GM19452 (cell line): ENCODE measurements at regions not wholly inside any gene's neighbourhood (a gene's known extent, or its start where the extent isn't known, plus 50 kb on each side); places are given as distances from the start of the nearest gene placed in this dataset.

Experiments used
- ATAC-seq: cut with Tn5 transposase; IDR thresholded peaks from one replicate; pipeline ENCODE4 v1.9.1; 2021; ENCODE audit not compliant: unreplicated experiment

GRCh38 chrX:46447384-46447783, 97.8 kb downstream of the ZNF674 start:
- ATAC-seq: no peak

DNA sequence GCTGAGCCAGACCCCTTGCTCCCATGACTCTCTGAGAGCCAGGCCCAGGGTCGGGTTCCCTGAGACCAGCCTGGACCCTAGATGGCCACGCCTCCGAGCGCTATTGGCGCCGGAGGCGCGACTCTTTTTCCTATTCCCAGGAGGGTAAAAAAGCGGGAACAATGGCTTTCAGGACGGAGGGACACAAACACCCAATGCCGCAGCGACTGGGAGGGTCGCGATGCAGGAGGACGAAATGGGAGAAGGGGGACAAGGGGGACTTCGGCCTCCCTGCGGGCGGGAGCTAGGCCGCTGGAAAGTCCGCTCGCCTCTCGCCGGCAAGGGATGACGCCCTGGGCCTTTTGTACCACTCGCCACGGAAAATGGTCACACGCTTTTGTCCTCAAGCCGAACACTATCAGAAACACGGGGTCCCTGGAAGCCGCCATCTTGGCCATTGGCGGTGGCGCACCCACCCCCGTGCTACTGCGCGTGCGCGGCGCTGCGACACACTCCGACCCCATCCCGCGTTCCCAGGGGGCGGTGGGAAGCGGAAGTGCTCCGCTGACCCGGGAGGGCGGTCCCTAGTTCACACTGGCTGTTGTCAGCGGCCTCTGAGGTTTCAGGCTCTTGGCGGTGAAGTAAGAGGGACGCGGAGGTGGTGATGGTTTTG, 98.4 kb downstream of the ZNF674 start:
- ATAC-seq: peak; percentile 97

GRCh38 chrX:46444011-46444410, 101.2 kb downstream of the ZNF674 start:
- no peak for ATAC-seq

GRCh38 chrX:46436744-46437143, 108.5 kb downstream of the ZNF674 start:
- no peak for ATAC-seq

- no peak for ATAC-seq
Observed at GRCh38 chrX:46433892-46434291, 111.3 kb downstream of the ZNF674 start.

DNA sequence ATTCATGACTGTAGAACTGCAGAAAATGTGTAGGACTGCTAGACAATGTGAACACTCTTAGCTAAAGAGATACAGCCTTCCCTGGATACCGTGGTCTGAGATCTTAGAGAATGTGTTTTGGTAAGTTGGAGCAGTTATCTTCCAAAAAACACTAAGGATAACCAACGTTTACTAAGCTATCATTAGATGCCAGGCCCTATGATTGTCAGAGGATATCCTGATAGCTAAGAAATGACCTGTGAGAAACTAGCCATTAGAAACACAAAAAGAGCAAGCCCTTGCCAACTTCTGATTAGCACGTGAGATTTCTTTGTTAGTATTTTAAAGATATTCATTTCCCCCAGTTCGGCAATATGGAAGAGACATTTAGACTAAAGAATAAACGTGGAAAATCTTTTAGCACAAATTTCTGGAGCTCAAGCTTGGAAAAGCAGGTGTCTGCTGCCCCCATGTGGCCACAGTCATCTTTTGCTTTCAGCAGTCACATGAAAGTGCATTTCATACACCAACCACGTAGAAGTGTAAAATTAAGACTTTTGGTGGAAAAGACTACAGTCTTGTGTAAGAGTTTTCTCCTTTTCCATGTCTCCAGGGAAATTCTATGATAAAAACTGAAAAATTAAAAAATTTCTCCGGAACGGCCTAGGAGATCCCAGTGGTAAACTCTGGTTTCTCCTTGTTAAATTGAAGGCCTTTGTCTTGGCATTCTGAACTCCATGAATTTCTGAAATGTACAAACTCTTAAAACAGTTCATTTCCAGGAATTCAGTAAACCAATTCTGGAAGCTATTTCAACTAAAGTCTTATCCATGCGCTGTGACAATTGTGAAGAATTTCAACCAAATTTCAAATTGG, 136.4 kb downstream of the ZNF674 start:
- no peak for ATAC-seq

DNA sequence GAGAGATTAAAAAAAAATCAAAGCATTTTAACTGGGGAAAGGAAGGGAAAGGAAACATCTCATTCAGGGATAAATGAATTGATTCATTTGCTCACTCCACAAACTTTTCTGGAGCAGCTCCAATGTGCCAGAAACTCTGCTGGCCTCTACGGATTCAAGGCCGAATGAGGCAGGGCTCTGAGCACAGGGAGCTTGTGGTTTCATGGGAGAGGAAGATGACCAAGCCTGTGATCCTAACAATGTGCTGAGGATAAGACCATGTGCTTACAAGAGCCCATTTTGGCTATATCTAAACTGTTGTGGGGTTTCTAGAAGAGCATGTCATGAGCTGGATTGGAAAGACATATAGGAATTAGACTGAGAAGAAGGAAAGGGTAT, 137.5 kb downstream of the ZNF674 start:
- ATAC-seq: no peak

- no peak for ATAC-seq
Observed at GRCh38 chrX:46407036-46407752, 138.0 kb downstream of the ZNF674 start.

DNA sequence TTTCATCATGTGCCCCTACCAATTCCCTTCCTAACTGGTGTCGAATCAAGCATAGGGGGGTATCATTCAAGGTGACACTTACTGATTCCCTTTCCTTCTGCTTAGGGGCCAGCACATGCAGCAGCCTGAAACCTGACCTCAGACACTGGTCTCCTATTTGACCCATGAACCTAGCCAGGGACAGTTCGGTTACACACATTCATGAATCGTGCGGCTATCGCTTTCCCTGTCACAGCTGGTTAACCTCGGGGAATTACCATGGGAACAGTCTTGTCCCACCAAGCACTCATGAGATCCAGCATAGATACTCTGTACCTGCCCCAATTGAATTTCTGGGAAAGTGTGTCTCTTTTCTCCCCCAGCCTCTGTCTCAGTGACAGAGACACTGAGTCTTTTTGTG, 140.4 kb downstream of the ZNF674 start:
- no peak for ATAC-seq

GRCh38 chrX:46400530-46401443, 144.4 kb downstream of the ZNF674 start:
- ATAC-seq: no peak

DNA sequence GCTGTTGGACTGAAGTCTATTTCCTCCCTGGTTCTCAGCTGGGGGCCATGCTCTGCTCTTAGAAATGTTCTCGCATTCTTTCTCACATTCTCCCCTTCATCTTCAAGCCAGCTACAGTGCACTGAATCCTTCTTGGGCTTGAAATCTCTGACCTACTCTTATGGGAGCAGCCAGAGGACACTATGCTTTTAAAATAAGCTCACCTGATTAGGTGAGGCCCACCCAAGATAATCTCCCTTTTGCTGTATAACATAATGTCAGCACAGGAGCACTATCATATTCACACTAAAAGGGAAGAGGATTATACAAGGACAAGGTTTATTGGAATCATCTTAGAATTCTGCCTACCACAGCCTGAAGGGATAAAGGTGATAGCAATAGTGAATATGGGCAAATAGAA, 146.3 kb downstream of the ZNF674 start:
- no peak for ATAC-seq

DNA sequence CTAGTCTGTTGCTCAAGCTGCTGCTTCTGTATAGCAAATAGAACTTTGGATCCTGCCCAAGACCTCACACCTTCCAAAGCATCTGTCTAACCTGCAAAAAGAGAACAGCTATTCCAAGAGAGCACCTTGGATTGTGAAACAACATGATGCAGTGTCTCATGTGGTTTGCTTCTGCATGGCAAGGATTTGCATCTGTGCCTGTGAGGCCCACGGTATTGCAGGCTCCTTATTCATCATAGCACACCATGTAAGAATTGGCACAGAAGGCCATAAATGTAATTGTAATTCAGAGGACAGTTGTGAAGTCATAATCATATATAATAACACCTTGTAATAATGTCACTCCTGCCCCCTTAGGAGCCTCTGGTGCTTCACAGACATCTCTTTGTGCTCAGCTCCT, 147.1 kb downstream of the ZNF674 start:
- no peak for ATAC-seq

DNA sequence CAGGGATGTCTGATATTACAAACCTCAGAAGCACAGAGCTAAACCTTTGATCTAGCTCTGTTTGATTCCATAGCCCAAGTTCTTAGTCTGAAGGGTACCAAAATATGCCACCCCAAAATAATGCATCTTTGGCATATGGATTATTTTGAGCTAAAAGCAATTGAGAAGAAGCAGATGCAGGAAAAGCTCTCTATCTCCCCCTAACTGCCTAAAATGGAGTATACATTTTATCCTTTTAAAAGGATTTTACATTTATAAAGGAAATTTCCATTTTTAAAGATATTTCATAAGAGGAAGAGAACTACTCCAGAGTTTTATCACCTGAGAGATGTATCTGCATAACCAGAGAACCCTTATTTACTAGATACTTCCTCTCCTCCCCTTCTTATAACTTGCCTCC, 158.7 kb downstream of the ZNF674 start:
- ATAC-seq: no peak

DNA sequence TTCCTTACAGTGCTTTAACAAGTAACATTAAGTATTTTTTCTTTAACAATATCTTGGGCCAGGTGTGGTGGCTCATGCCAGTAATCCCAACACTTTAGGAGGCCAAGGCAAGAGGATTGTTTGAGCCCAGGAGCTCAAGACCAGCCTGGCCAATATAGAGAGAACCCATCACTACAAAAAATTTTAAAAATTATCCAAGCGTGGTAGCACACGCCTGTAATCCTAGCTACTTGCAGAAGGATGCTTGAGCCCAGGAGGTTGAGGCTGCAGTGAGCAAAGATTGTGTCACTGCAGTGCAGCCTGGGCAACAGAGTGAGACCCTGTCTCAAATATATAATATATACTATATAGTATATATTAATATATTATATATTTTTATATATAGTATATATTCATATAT, 162.2 kb downstream of the ZNF674 start:
- ATAC-seq: no peak

DNA sequence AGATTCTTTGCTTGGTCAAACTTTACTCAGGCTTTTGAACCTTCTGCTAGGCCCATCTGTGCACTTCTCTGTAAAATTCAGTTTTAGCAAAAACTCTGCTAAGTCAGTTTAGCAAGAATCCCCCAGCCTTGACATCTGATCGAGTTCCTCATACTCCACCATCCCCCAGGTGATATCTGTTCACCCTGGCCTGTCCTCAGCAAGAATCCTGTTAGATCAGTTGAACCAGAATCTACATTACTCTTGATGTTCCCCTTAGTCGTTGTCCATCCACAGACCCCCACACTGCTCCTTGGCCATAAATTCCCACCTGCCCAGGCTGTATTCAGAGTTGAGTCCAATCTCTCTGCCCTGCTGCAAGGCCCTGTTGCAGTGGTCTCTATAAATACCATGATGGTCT, 162.6 kb downstream of the ZNF674 start:
- ATAC-seq: no peak

DNA sequence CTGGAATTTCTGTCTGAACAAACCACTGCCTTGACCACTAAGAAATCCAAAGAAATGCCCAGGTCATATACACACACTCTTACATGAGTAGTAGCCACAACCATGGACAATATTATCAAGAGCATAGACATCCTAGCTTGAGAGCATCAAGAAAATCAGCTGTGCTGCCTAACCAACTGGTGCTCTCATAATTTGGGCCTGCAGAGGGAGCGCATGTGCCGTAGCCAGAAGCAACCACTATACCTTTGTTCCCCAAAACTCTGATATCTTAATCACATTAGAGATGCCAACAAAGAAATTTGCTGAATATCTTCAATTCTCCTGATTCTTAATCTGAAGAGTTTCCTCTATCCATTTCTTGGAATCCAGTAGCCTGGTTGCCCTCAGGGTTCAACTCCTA, 163.6 kb downstream of the ZNF674 start:
- no peak for ATAC-seq

- no peak for ATAC-seq
Observed at GRCh38 chrX:46380148-46380752, 165.0 kb downstream of the ZNF674 start.

DNA sequence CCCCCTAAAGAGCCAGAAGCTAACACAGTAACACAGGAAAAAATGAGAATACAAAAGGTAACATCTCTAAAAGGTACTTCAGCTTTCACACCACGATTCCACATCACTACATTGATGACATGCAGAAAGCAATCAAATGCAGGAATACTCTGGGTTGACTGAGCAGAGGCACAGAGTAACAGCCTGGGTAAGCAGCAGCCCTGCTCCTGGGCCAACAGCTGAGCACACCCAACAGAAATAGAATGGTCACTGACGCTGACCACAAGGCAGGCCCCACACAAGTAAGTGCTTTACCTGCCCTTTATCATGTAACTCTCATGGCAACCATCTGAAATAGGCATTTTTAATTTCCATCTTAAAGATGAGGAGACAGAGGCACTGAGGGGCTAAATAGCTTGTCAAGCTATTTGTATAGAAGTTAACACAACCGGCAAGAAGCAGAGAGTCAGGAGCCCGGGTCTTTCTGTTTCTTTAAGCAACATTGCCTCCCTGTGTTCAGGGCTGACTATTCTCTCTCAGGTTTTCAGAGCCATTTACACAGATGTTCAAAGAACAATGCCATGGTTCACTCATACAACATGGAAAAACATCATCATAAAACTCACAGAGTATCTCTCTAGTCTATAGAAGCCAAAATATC, 168.9 kb downstream of the ZNF674 start:
- no peak for ATAC-seq

DNA sequence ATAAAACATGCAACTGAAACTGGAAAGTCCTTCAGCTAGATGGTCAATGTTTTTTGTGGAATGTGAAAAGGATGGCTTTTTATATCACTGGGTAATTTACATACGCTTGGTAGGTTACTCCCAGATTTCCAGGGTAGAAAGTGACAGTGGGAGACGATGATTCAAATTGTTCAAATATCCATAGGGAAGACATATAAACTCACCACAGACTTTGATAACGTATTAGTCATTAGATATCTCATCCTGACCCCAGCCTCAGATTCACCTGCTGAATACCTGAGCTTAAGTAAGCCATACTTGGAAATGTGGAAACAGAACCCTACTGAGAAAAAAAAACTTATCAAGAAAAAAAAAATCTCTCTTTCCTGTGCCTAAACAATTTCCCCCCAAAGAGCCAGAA, 169.4 kb downstream of the ZNF674 start:
- no peak for ATAC-seq

DNA sequence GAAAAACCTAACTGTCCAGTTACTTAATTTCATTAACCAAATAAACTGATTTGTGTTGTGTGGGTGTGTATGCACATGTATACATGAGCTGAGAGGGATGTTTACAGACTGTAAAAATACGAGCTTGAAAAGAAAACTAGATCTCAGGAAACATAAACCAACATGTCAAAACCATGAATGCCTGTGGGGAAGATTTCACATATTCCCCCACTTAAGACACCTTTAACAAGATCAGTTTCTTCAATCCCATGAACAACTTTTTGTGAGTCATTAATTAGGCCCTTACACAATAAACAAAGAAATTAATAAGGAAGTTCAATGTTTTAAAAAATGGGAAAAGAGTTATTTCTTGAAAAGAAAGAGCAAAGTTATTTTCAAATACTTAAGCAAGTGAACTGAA, 170.8 kb downstream of the ZNF674 start:
- ATAC-seq: no peak
